GM12878 (cell line): ENCODE measurements at regions not wholly inside any gene's neighbourhood (a gene's known extent, or its start where the extent isn't known, plus 50 kb on each side); places are given as distances from the start of the nearest gene placed in this dataset.
A peak's percentile ranks its signal among the peaks of the same experiment; 100 is the strongest.

Source experiments
- ATAC-seq: fragments of 200-7000 bp; cut with Tn5 transposase; 3 replicates; pipeline ENCODE4 v1.9.1; 2020; ENCODE audit warnings: mild to moderate bottlenecking, moderate library complexity
- BruUV-seq: library from RNA; stranded (reverse); fragments of 400-500 nt; replicated peaks from 2 replicates; lab custom pipeline; 2021; lab: Mats Ljungman, UMichigan
- CTCF ChIA-PET: fragments of 300-600 bp; sonication (Branson Sonifier 250); formaldehyde crosslinking; extraction: SDS; loops from one replicate; lab custom pipeline; 2021; ENCODE audit warnings: inconsistent platforms; lab: Yijun Ruan, JAX
- POLR2A ChIA-PET: fragments of 350-600 bp; formaldehyde crosslinking; extraction: SDS; loops from one replicate; lab custom pipeline; 2021; ENCODE audit warnings: inconsistent platforms; lab: Charles Lee
- RAD21 ChIA-PET: fragments of 300-600 bp; sonication (Branson Sonifier 250); formaldehyde crosslinking; loops from one replicate; lab custom pipeline; 2023; ENCODE audit warnings: antibody characterized with exemption; ENCODE audit not compliant: unreplicated experiment; lab: Charles Lee
- SMC1A ChIA-PET: fragments of 300-600 bp; sonication (Branson Sonifier 250); formaldehyde crosslinking; loops from one replicate; lab custom pipeline; 2023; ENCODE audit not compliant: unreplicated experiment, uncharacterized antibody; lab: Charles Lee
- DNase-seq: peaks from one replicate; pipeline ENCODE4 v3.0.0-alpha.2; 2011; ENCODE audit warnings: low read depth, low spot score
- FAIRE-seq: peaks from 3 replicates; lab custom pipeline; 2011; peaks lifted over from hg19 to GRCh38; lab: Jason Lieb, UNC
- H2AFZ ChIP-seq: 2 replicates; pipeline ENCODE4 v1.6.0; 2011; ENCODE audit warnings: low read depth, low read length, control low read depth; ENCODE audit not compliant: control insufficient read depth
- H3K27ac ChIP-seq: 2 replicates; pipeline ENCODE4 v1.5.1; 2011; ENCODE audit warnings: control low read depth; ENCODE audit not compliant: control insufficient read depth, insufficient read depth
- H3K27me3 ChIP-seq, 2 experiments: replicated peaks in 1 of 2; 2 replicates each; pipeline versions ENCODE4 v1.6.0 to v1.6.1; 2011; ENCODE audit warnings: low read length in 1 of 2; ENCODE audit not compliant: control insufficient read depth in 2 of 2, insufficient read depth in 2 of 2
- H3K36me3 ChIP-seq, 2 experiments: 2 replicates each; pipeline ENCODE4 v1.5.1; 2011; ENCODE audit warnings: low read length in 1 of 2; ENCODE audit not compliant: control insufficient read depth in 2 of 2, insufficient read depth in 2 of 2
- H3K4me1 ChIP-seq: 2 replicates; pipeline ENCODE4 v1.6.1; 2011; ENCODE audit warnings: mild to moderate bottlenecking, low read length, moderate library complexity, mixed read lengths; ENCODE audit not compliant: control insufficient read depth, insufficient read depth
- H3K4me2 ChIP-seq: 2 replicates; pipeline ENCODE4 v1.6.0; 2011; ENCODE audit warnings: control low read depth; ENCODE audit not compliant: control insufficient read depth, insufficient read depth
- H3K4me3 ChIP-seq: fragments of 200-600 bp; sonication (generic); 2 replicates; pipeline ENCODE4 v1.5.1; 2016
- H3K79me2 ChIP-seq: 2 replicates; pipeline ENCODE4 v1.6.0; 2011; ENCODE audit warnings: low read length; ENCODE audit not compliant: control insufficient read depth, insufficient read depth
- H3K9ac ChIP-seq: 2 replicates; pipeline ENCODE4 v1.8.0; 2011; ENCODE audit warnings: low read length, control low read depth, mixed read lengths; ENCODE audit not compliant: control insufficient read depth, insufficient read depth
- H3K9me3 ChIP-seq: replicated peaks from 3 replicates; pipeline ENCODE4 v1.5.1; 2011; ENCODE audit warnings: mild to moderate bottlenecking, low read length; ENCODE audit not compliant: control insufficient read depth, insufficient read depth
- H4K20me1 ChIP-seq: 2 replicates; pipeline ENCODE4 v1.6.0; 2011; ENCODE audit not compliant: control insufficient read depth, insufficient read depth
- ATF7 ChIP-seq: fragments of 450-650 bp; IDR thresholded peaks from 2 replicates; pipeline ENCODE4 v1.6.1; 2016; ENCODE audit warnings: low read depth, mild to moderate bottlenecking
- CREB1 ChIP-seq: IDR thresholded peaks from 2 replicates; pipeline ENCODE4 v1.6.1; 2012; ENCODE audit warnings: low read depth, mild to moderate bottlenecking, inconsistent platforms
- EZH2 ChIP-seq: IDR thresholded peaks from 2 replicates; pipeline ENCODE4 v1.6.1; 2012; ENCODE audit warnings: low read depth, mild to moderate bottlenecking, control low read depth, inconsistent platforms, low read length, borderline replicate concordance; ENCODE audit not compliant: control insufficient read depth
- FOS ChIP-seq: IDR thresholded peaks from 3 replicates; pipeline ENCODE4 v1.6.1; 2011; ENCODE audit warnings: borderline replicate concordance; ENCODE audit not compliant: insufficient read length; ENCODE audit errors: extremely low read depth
- HCFC1 ChIP-seq: fragments of 150-350 bp; IDR thresholded peaks from 2 replicates; pipeline ENCODE4 v1.6.1; 2014; ENCODE audit warnings: low read length
- IRF5 ChIP-seq: fragments of 450-650 bp; IDR thresholded peaks from 2 replicates; pipeline ENCODE4 v1.6.1; 2017; ENCODE audit warnings: borderline replicate concordance
- RAD21 ChIP-seq: IDR thresholded peaks from 2 replicates; pipeline ENCODE4 v1.6.1; 2011; ENCODE audit warnings: mild to moderate bottlenecking, low read depth, low read length, moderate library complexity; ENCODE audit not compliant: insufficient read depth
- RCOR1 ChIP-seq: conservative IDR thresholded peaks from 2 replicates; pipeline ENCODE4 v1.6.1; 2012; ENCODE audit warnings: low read depth, low read length, improper control_type of control experiment
- SMC3 ChIP-seq: IDR thresholded peaks from 2 replicates; pipeline ENCODE4 v1.6.1; 2011; ENCODE audit warnings: low read length, improper control_type of control experiment, borderline replicate concordance
- ZNF207 ChIP-seq: fragments of 450-650 bp; IDR thresholded peaks from 2 replicates; pipeline ENCODE4 v1.6.1; 2014; ENCODE audit warnings: antibody characterized with exemption, mild to moderate bottlenecking, borderline replicate concordance
- ZNF217 ChIP-seq: fragments of 450-650 bp; IDR thresholded peaks from 2 replicates; pipeline ENCODE4 v1.6.1; 2017; ENCODE audit warnings: antibody characterized with exemption, mild to moderate bottlenecking
- WGBS: methylation state at CpG from one replicate; pipeline ENCODE4 v1.1.6; 2016; ENCODE audit warnings: low lambda C conversion rate; ENCODE audit not compliant: insufficient replicate concordance, insufficient coverage; ENCODE audit errors: missing lambda C conversion rate; 5-methylcytosine and 5-hydroxymethylcytosine counted together
- in situ Hi-C: fragments of 300-500 bp; cut with MboI; formaldehyde crosslinking; loops from 9 replicates; pipeline ENCODE4 v1.14.3; 2018; ENCODE audit warnings: mixed read lengths
- intact Hi-C: fragments of 100-400 bp; cut with micrococcal nuclease; formaldehyde crosslinking; loops from one replicate; pipeline ENCODE4 v1.14.2; 2022; ENCODE audit not compliant: unreplicated experiment
- TF ChIP-seq, protein P1 (sequence below): fragments of 450-650 bp; IDR thresholded peaks from 2 replicates; pipeline ENCODE4 v1.6.1; 2017; ENCODE audit warnings: mild to moderate bottlenecking, moderate library complexity

DNA sequence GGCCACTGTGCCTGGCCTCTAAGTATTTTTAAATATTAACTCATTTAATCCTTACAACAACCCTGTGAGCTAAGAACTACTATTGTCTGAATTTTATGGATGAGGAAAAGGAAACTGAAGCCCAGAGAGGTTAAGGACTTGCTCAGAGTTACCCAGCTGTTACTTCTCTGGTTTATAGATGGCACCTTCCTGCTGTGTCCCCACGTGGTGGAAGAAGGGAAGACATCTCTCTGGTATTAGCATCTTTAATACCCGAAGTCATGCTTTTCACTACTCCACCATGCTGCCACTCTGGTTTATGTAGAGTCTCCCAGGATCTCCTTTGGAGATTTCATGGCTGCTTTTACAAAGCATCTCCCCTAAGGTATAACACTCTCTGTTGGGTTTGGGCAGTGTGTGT lies 105.5 kb upstream of the MKLN1 start (continued):
- TF ChIP-seq HCFC1 (no peak), RAD21 (peak; percentile 25; the same call in 1 of the 2 replicates), CREB1 (no peak), ZNF217 (no peak)
- TF ChIP-seq, protein P1, sequence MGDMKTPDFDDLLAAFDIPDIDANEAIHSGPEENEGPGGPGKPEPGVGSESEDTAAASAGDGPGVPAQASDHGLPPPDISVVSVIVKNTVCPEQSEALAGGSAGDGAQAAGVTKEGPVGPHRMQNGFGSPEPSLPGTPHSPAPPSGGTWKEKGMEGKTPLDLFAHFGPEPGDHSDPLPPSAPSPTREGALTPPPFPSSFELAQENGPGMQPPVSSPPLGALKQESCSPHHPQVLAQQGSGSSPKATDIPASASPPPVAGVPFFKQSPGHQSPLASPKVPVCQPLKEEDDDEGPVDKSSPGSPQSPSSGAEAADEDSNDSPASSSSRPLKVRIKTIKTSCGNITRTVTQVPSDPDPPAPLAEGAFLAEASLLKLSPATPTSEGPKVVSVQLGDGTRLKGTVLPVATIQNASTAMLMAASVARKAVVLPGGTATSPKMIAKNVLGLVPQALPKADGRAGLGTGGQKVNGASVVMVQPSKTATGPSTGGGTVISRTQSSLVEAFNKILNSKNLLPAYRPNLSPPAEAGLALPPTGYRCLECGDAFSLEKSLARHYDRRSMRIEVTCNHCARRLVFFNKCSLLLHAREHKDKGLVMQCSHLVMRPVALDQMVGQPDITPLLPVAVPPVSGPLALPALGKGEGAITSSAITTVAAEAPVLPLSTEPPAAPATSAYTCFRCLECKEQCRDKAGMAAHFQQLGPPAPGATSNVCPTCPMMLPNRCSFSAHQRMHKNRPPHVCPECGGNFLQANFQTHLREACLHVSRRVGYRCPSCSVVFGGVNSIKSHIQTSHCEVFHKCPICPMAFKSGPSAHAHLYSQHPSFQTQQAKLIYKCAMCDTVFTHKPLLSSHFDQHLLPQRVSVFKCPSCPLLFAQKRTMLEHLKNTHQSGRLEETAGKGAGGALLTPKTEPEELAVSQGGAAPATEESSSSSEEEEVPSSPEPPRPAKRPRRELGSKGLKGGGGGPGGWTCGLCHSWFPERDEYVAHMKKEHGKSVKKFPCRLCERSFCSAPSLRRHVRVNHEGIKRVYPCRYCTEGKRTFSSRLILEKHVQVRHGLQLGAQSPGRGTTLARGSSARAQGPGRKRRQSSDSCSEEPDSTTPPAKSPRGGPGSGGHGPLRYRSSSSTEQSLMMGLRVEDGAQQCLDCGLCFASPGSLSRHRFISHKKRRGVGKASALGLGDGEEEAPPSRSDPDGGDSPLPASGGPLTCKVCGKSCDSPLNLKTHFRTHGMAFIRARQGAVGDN: no peak
- TF ChIP-seq, all 136 proteins: peak for 2

- ATAC-seq (no peak), DNase-seq (no peak), FAIRE-seq (no peak)
- Histone ChIP-seq H4K20me1 (no peaks in the 10 kb centered on the region), H3K9ac (no peak overlapping the region), H3K27me3 (no peaks in the 10 kb centered on the region), H3K9me3 (no peaks in the 10 kb centered on the region; the same call in 2 of the 3 replicates), H3K4me3 (no peak overlapping the region), H3K4me2 (no peak overlapping the region), H2AFZ (no peak overlapping the region; the same call in 1 of the 2 replicates), H3K4me1 (peaks cover 21% of the 10 kb centered on the region), H3K79me2 (no peaks in the 10 kb centered on the region), H3K27ac (no peak overlapping the region), H3K36me3 (no peaks in the 10 kb centered on the region)
- SMC1A ChIA-PET: interaction anchor here (1.3 to 2.0 kb wide), 3 partner anchors 9 to 117 kb away, joined by 4 to 8 read pairs (median 6); no protein-coding TSS in a partner anchor
- in situ Hi-C loops: no loop called here
- RAD21 ChIA-PET: interaction anchor here (0.6 to 0.8 kb wide), 2 partner anchors 9 to 114 kb away, joined by 3 read pairs; no protein-coding TSS in a partner anchor
- no TSS peak for BruUV-seq
- CTCF ChIA-PET: interaction anchor here (0.9 to 1.3 kb wide), 4 partner anchors 9 to 117 kb away, joined by 3 read pairs; no protein-coding TSS in a partner anchor
- TF ChIP-seq SMC3: no peak
- TF ChIP-seq ZNF207: no peak
- TF ChIP-seq ATF7: no peak
- no peak for TF ChIP-seq RCOR1
- TF ChIP-seq FOS: no peak
- TF ChIP-seq EZH2: no peak
- TF ChIP-seq IRF5: no peak
- POLR2A ChIA-PET: interaction anchor here (0.6 kb wide), 2 partner anchors 176 to 180 kb away, joined by 3 to 4 read pairs; no protein-coding TSS in a partner anchor
- intact Hi-C loops: no loop called here
- WGBS: 95% methylated on average over 3 of the region's 3 CpGs
These were observed 104.5 kb upstream of the MKLN1 start for GRCh38 chr7:131223151-131223550.
